Central memory CD8-positive, alpha-beta T cell (primary cell): ENCODE measurements at regions not wholly inside any gene's neighbourhood (a gene's known extent, or its start where the extent isn't known, plus 50 kb on each side); places are given as distances from the start of the nearest gene placed in this dataset.
"Not testable (repeated sequence)": the region's sequence is repeated elsewhere in the genome, so short reads cannot be mapped to it uniquely, and the experiment has no call there.

Experiments used
- ATAC-seq: fragments of 150-1000 bp; cut with Tn5 transposase; replicated peaks from 2 replicates; pipeline ENCODE4 v1.10.0; 2022; ENCODE audit warnings: mild to moderate bottlenecking, moderate FRiP score, moderate number of reproducible peaks; ENCODE audit not compliant: poor library complexity, severe bottlenecking; ENCODE audit errors: extremely low read depth
- DNase-seq, 2 donors: peaks; one replicate each; pipeline ENCODE4 v3.0.0; 2021; ENCODE audit warnings: low spot score in 2 of 2
- H3K27ac Mint-ChIP-seq: one replicate; pipeline ENCODE4 v1.8.0; 2022; ENCODE audit warnings: low read depth, mild to moderate bottlenecking, moderate library complexity, mixed read lengths
- H3K27me3 Mint-ChIP-seq: one replicate; pipeline ENCODE4 v1.8.0; 2022; ENCODE audit warnings: mixed read lengths
- H3K36me3 Mint-ChIP-seq: one replicate; pipeline ENCODE4 v1.8.0; 2022; ENCODE audit warnings: mild to moderate bottlenecking, moderate library complexity, mixed read lengths; ENCODE audit not compliant: insufficient read depth
- H3K4me1 Mint-ChIP-seq: one replicate; pipeline ENCODE4 v1.8.0; 2022; ENCODE audit warnings: mixed read lengths
- H3K4me3 Mint-ChIP-seq: one replicate; pipeline ENCODE4 v1.8.0; 2022; ENCODE audit warnings: mild to moderate bottlenecking, moderate library complexity, mixed read lengths
- H3K9me3 Mint-ChIP-seq: one replicate; pipeline ENCODE4 v1.8.0; 2022; ENCODE audit warnings: mixed read lengths

- no peak for ATAC-seq
- H3K4me1 Mint-ChIP-seq: no peaks in the 10 kb centered on the region
- no peaks in the 10 kb centered on the region for H3K9me3 Mint-ChIP-seq
- no peak overlapping the region for H3K27ac Mint-ChIP-seq
- H3K4me3 Mint-ChIP-seq: no peak overlapping the region
- no peaks in the 10 kb centered on the region for H3K27me3 Mint-ChIP-seq
- no peaks in the 10 kb centered on the region for H3K36me3 Mint-ChIP-seq
- DNase-seq: no peak
Measured at GRCh38 chr21:27366036-27366435, 399.1 kb upstream of the ADAMTS5 start.

GRCh38 chr21:27365394-27365793 is 398.5 kb upstream of the ADAMTS5 start:
- no peaks in the 10 kb centered on the region for H3K27me3 Mint-ChIP-seq
- no peaks in the 10 kb centered on the region for H3K36me3 Mint-ChIP-seq
- H3K9me3 Mint-ChIP-seq: no peaks in the 10 kb centered on the region
- no peaks in the 10 kb centered on the region for H3K4me1 Mint-ChIP-seq
- no peak for DNase-seq
- no peak overlapping the region for H3K4me3 Mint-ChIP-seq
- no peak for ATAC-seq
- H3K27ac Mint-ChIP-seq: no peak overlapping the region

- DNase-seq (no peak), ATAC-seq (no peak)
- Mint-ChIP-seq H3K27ac (no peak overlapping the region), H3K36me3 (no peaks in the 10 kb centered on the region), H3K27me3 (no peaks in the 10 kb centered on the region), H3K4me3 (no peak overlapping the region), H3K9me3 (no peaks in the 10 kb centered on the region), H3K4me1 (no peaks in the 10 kb centered on the region)
Measured at GRCh38 chr21:27363719-27364477, 397.0 kb upstream of the ADAMTS5 start.

DNA sequence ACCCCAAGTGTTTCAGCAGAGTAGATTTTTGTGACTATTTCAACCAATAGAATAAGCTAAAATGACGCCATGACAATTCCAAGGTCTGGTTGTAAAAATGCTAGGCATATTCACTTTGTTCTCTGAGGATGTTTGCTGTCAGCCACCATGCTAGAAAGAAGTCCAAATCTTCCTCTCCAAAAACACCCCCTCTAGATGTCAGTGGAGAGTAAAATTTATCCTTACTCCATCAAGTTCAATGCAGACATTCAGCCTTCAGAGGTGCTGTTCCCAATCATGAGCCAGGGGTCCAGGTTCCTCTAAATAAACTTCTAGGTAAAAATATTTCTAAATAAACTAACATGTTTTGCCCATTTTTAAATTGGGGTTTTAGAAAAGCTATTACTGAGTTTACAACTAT is 395.4 kb upstream of the ADAMTS5 start:
- H3K27ac Mint-ChIP-seq: no peak overlapping the region
- DNase-seq (no peak), ATAC-seq (no peak)
- no peaks in the 10 kb centered on the region for H3K36me3 Mint-ChIP-seq
- H3K27me3 Mint-ChIP-seq: no peaks in the 10 kb centered on the region
- H3K4me1 Mint-ChIP-seq: no peaks in the 10 kb centered on the region
- peaks cover 13% of the 10 kb centered on the region for H3K9me3 Mint-ChIP-seq
- no peak overlapping the region for H3K4me3 Mint-ChIP-seq

GRCh38 chr21:27359141-27359540 is 392.3 kb upstream of the ADAMTS5 start:
- H3K27ac Mint-ChIP-seq: no peak overlapping the region
- DNase-seq (no peak), ATAC-seq (no peak)
- H3K4me1 Mint-ChIP-seq: no peaks in the 10 kb centered on the region
- peaks cover 13% of the 10 kb centered on the region for H3K9me3 Mint-ChIP-seq
- H3K4me3 Mint-ChIP-seq: no peak overlapping the region
- no peaks in the 10 kb centered on the region for H3K36me3 Mint-ChIP-seq
- no peaks in the 10 kb centered on the region for H3K27me3 Mint-ChIP-seq

- ATAC-seq (no peak), DNase-seq (no peak)
- Mint-ChIP-seq H3K27me3 (no peaks in the 10 kb centered on the region), H3K27ac (no peak overlapping the region), H3K4me1 (no peaks in the 10 kb centered on the region), H3K36me3 (no peaks in the 10 kb centered on the region), H3K9me3 (peaks cover 15% of the 10 kb centered on the region), H3K4me3 (no peak overlapping the region)
Measured at GRCh38 chr21:27352885-27353284, 386.0 kb upstream of the ADAMTS5 start.

DNA sequence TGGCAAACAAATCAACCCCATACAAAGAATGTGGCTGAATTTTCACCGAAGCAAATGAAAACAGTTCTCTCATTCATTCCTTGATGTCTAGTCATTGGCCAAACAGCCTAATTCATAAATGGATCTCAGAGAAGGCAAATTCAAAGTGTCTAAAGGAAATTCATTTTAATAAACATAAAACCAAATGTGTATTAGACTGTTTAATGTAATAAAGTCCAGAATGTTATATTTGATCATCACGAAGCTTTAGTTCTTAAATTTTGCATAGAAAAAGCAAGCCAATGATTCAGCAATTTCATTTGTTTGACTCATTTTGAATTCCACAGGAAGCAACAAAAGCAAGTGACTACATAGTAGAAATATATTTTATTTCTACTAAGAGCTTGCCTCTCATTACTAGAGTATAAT is 379.2 kb upstream of the ADAMTS5 start:
- Mint-ChIP-seq H3K36me3 (no peaks in the 10 kb centered on the region), H3K27ac (no peak overlapping the region), H3K4me1 (no peaks in the 10 kb centered on the region), H3K9me3 (peaks cover 9% of the 10 kb centered on the region), H3K4me3 (no peak overlapping the region), H3K27me3 (no peaks in the 10 kb centered on the region)
- ATAC-seq: no peak
- no peak for DNase-seq

DNA sequence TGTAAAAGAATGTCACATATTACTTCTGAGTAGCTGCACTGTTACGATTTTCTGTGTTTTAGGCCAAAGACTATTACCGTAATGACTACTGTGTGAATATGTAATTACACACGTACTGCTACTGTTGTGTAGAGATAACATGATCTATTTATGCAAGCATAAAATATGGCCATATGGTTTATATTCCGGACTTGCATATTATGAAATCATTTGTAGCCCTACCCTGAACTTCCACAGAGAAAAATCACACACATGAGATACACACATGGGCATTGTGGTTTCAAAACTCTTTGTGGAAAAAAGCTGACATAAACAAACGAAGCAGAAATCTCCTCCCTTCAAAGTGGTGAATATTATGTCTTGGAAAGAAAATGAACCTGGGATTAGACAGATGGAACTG is 373.0 kb upstream of the ADAMTS5 start:
- Mint-ChIP-seq H3K4me1 (no peaks in the 10 kb centered on the region), H3K36me3 (no peaks in the 10 kb centered on the region), H3K27ac (no peak overlapping the region), H3K4me3 (no peak overlapping the region), H3K27me3 (no peaks in the 10 kb centered on the region), H3K9me3 (peaks cover 12% of the 10 kb centered on the region)
- ATAC-seq (no peak), DNase-seq (no peak)

- not testable (repeated sequence) for DNase-seq, H3K36me3 Mint-ChIP-seq, H3K27me3 Mint-ChIP-seq, H3K4me1 Mint-ChIP-seq, ATAC-seq, H3K27ac Mint-ChIP-seq, H3K4me3 Mint-ChIP-seq
- H3K9me3 Mint-ChIP-seq: peaks cover 14% of the 10 kb centered on the region
Measured at GRCh38 chr21:27338007-27338406, 371.1 kb upstream of the ADAMTS5 start.

- no peaks in the 10 kb centered on the region for H3K36me3 Mint-ChIP-seq
- H3K27ac Mint-ChIP-seq: no peak overlapping the region
- no peaks in the 10 kb centered on the region for H3K27me3 Mint-ChIP-seq
- ATAC-seq: no peak
- no peak for DNase-seq
- peaks cover 17% of the 10 kb centered on the region for H3K9me3 Mint-ChIP-seq
- no peak overlapping the region for H3K4me3 Mint-ChIP-seq
- H3K4me1 Mint-ChIP-seq: no peaks in the 10 kb centered on the region
Measured at GRCh38 chr21:27333096-27333495, 366.2 kb upstream of the ADAMTS5 start.

- H3K36me3 Mint-ChIP-seq: no peaks in the 10 kb centered on the region
- DNase-seq (no peak), ATAC-seq (no peak)
- no peak overlapping the region for H3K27ac Mint-ChIP-seq
- no peaks in the 10 kb centered on the region for H3K4me1 Mint-ChIP-seq
- peaks cover 6% of the 10 kb centered on the region for H3K9me3 Mint-ChIP-seq
- H3K4me3 Mint-ChIP-seq: no peak overlapping the region
- H3K27me3 Mint-ChIP-seq: no peaks in the 10 kb centered on the region
Measured at GRCh38 chr21:27329255-27329851, 362.5 kb upstream of the ADAMTS5 start.

DNA sequence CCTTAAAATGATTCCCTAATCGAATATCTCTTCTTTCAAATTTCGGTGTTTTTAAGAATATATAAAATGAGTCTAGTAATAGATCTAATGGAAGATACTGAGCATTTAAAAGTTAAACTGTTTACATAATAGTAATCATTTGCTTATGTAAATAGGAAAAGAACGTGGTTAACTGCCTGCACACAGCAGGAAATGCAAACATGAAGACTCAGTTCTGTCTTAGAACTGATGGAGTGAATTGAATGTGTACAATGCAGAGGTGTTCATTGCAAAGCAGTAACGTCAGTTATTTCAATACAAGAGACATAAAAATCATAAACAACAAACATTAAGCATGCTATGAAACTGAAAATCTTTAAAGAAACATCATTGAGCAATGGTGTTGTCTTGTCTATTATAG is 359.4 kb upstream of the ADAMTS5 start:
- Mint-ChIP-seq H3K27me3 (no peaks in the 10 kb centered on the region), H3K27ac (no peak overlapping the region), H3K36me3 (no peaks in the 10 kb centered on the region), H3K4me1 (no peaks in the 10 kb centered on the region), H3K4me3 (no peak overlapping the region), H3K9me3 (peaks cover 3% of the 10 kb centered on the region)
- ATAC-seq (no peak), DNase-seq (no peak)

DNA sequence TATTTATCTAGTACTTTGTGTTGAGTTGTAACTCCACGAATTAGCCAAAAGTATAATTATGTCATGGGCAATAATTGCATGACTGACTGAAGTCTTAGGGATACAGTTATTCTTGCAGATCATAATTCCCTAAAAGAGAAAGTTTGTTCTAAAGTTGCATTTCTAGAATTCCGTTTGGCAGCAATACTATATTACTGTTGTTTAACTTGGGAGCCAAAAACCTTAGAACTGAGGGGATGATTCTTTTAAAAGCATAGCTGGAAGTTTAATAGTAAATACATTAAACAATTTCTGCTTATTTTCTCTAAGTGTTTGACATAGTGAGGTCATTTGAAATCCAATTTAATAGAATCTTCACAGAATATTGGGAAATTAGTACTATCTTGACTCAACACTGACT is 356.4 kb upstream of the ADAMTS5 start:
- DNase-seq (no peak), ATAC-seq (no peak)
- H3K9me3 Mint-ChIP-seq: peaks cover 6% of the 10 kb centered on the region
- no peaks in the 10 kb centered on the region for H3K36me3 Mint-ChIP-seq
- H3K27ac Mint-ChIP-seq: no peak overlapping the region
- no peaks in the 10 kb centered on the region for H3K4me1 Mint-ChIP-seq
- H3K4me3 Mint-ChIP-seq: no peak overlapping the region
- no peaks in the 10 kb centered on the region for H3K27me3 Mint-ChIP-seq
